Gastrocnemius medialis (tissue), 4 donors: ENCODE measurements at regions not wholly inside any gene's neighbourhood (a gene's known extent, or its start where the extent isn't known, plus 50 kb on each side); places are given as distances from the start of the nearest gene placed in this dataset.

Experiments used
- ATAC-seq, 2 donors: fragments of 150-250 bp; one replicate each; pipeline ENCODE4 v1.9.1; 2016
- DNase-seq, 2 donors: peaks; one replicate each; pipeline ENCODE4 v3.0.0-alpha.2; 2019
- H3K27ac ChIP-seq, 4 donors: fragments of 200-600 bp; sonication (generic); 1 replicate in 1 of 4; 2 replicates in 3 of 4; pipeline ENCODE4 v1.5.1; 2016 to 2018; ENCODE audit warnings: mild to moderate bottlenecking in 2 of 4, moderate library complexity in 1 of 4
- H3K27me3 ChIP-seq, 3 donors: fragments of 200-600 bp; sonication (generic) in 2 of 3; 1 replicate in 1 of 3; 2 replicates in 2 of 3; pipeline versions ENCODE4 v1.5.1 to v1.6.0; 2016 to 2019; ENCODE audit warnings: mild to moderate bottlenecking in 1 of 3, moderate library complexity in 1 of 3
- H3K36me3 ChIP-seq, 2 donors: fragments of 200-600 bp; sonication (generic) in 1 of 2; one replicate each; pipeline ENCODE4 v1.5.1; 2017 to 2018
- H3K4me1 ChIP-seq, 2 donors: fragments of 200-600 bp; sonication (generic) in 1 of 2; one replicate each; pipeline ENCODE4 v1.5.1; 2016 to 2017; ENCODE audit warnings: mild to moderate bottlenecking in 2 of 2
- H3K4me3 ChIP-seq, 4 donors: fragments of 200-600 bp; sonication (generic) in 3 of 4; 1 replicate in 1 of 4; 2 replicates in 3 of 4; pipeline ENCODE4 v1.5.1; 2016 to 2019; ENCODE audit warnings: mild to moderate bottlenecking in 2 of 4
- H3K9me3 ChIP-seq, 3 donors: fragments of 200-600 bp; sonication (generic) in 2 of 3; 1 replicate in 1 of 3; 2 replicates in 2 of 3; pipeline ENCODE4 v1.5.1; 2016 to 2019
- CTCF ChIP-seq, 5 experiments: fragments of 450-650 bp in 3 of 5; fragments of 200-600 bp in 2 of 5; sonication (generic) in 2 of 5; IDR thresholded peaks in 4 of 5; conservative IDR thresholded peaks in 1 of 5; 1 replicate in 4 of 5; 2 replicates in 1 of 5; pipeline ENCODE4 v1.5.1; 2016 to 2019; ENCODE audit warnings: antibody characterized with exemption in 5 of 5, mild to moderate bottlenecking in 3 of 5, moderate library complexity in 3 of 5
- POLR2A ChIP-seq, 2 donors: fragments of 450-650 bp; IDR thresholded peaks; one replicate each; pipeline ENCODE4 v1.6.1; 2017; ENCODE audit warnings: antibody characterized with exemption in 2 of 2, mild to moderate bottlenecking in 2 of 2, moderate library complexity in 2 of 2
- in situ Hi-C, 4 donors: fragments of 200-750 bp; cut with MboI; loops; one replicate each; pipeline versions ENCODE4 v1.15.0 to v1.8.0; 2017; ENCODE audit warnings: low sequenced_read_pairs in 4 of 4
- intact Hi-C: fragments of 100-400 bp; cut with DNase I; formaldehyde crosslinking; loops from one replicate; pipeline ENCODE4 v1.15.1; 2023; ENCODE audit warnings: low total_unique reads

GRCh38 chrX:5278908-5279307 lies 949.8 kb downstream of the NLGN4X start:
- in situ Hi-C loops (no loop called here), intact Hi-C loops (no loop called here)
- ATAC-seq (no peak), DNase-seq (no peak)
- peaks cover 0 to 2% (median 0%) of the 10 kb centered on the region in 3 donors for H3K9me3 ChIP-seq
- H3K27ac ChIP-seq: no peak overlapping the region
- TF ChIP-seq CTCF (IDR thresholded peaks at IDR 0.05 in 4 of 5, conservative IDR thresholded peaks at IDR 0.05 in 1 of 5) (no peak), POLR2A (IDR thresholded peaks at IDR 0.05) (no peak)
- no peak overlapping the region for H3K4me3 ChIP-seq
- H3K36me3 ChIP-seq: no peaks in the 10 kb centered on the region
- H3K27me3 ChIP-seq: no peaks in the 10 kb centered on the region
- no peaks in the 10 kb centered on the region for H3K4me1 ChIP-seq

GRCh38 chrX:5265324-5265850 lies 963.3 kb downstream of the NLGN4X start:
- intact Hi-C loops: no loop called here
- Histone ChIP-seq H3K4me1 (no peaks in the 10 kb centered on the region), H3K9me3 (no peaks in the 10 kb centered on the region), H3K27me3 (no peaks in the 10 kb centered on the region), H3K36me3 (no peaks in the 10 kb centered on the region), H3K4me3 (no peak overlapping the region), H3K27ac (no peak overlapping the region)
- in situ Hi-C loops: no loop called here
- no peak for TF ChIP-seq POLR2A (IDR thresholded peaks at IDR 0.05)
- no peak for TF ChIP-seq CTCF (IDR thresholded peaks at IDR 0.05 in 4 of 5, conservative IDR thresholded peaks at IDR 0.05 in 1 of 5)
- ATAC-seq: no peak
- no peak for DNase-seq

- H3K4me1 ChIP-seq: no peaks in the 10 kb centered on the region
- H3K9me3 ChIP-seq: no peaks in the 10 kb centered on the region
- no peak for TF ChIP-seq CTCF (IDR thresholded peaks at IDR 0.05 in 4 of 5, conservative IDR thresholded peaks at IDR 0.05 in 1 of 5)
- no peak for TF ChIP-seq POLR2A (IDR thresholded peaks at IDR 0.05)
- H3K27ac ChIP-seq: no peak overlapping the region
- no peaks in the 10 kb centered on the region for H3K36me3 ChIP-seq
- in situ Hi-C loops (no loop called here), intact Hi-C loops (no loop called here)
- no peak for ATAC-seq
- H3K4me3 ChIP-seq: no peak overlapping the region
- DNase-seq: no peak
- H3K27me3 ChIP-seq: no peaks in the 10 kb centered on the region
Measured at GRCh38 chrX:5250106-5250505, 978.6 kb downstream of the NLGN4X start.

- no peak for ATAC-seq
- Histone ChIP-seq H3K27me3 (no peaks in the 10 kb centered on the region), H3K36me3 (no peaks in the 10 kb centered on the region), H3K27ac (no peak overlapping the region), H3K4me1 (no peaks in the 10 kb centered on the region), H3K9me3 (no peaks in the 10 kb centered on the region), H3K4me3 (no peak overlapping the region)
- in situ Hi-C loops (loop anchor here in 1 of 4 donors (25.0 kb wide), 1 partner anchor 95 kb away; no protein-coding TSS in a partner anchor), intact Hi-C loops (no loop called here)
- DNase-seq: no peak
- no peak for TF ChIP-seq CTCF (IDR thresholded peaks at IDR 0.05 in 4 of 5, conservative IDR thresholded peaks at IDR 0.05 in 1 of 5)
- no peak for TF ChIP-seq POLR2A (IDR thresholded peaks at IDR 0.05)
Measured at GRCh38 chrX:5242091-5242790, 986.4 kb downstream of the NLGN4X start.
